ENCODE measurements at regions not wholly inside any gene's neighbourhood (a gene's known extent, or its start where the extent isn't known, plus 50 kb on each side); places are given as distances from the start of the nearest gene placed in this dataset.

DNA sequence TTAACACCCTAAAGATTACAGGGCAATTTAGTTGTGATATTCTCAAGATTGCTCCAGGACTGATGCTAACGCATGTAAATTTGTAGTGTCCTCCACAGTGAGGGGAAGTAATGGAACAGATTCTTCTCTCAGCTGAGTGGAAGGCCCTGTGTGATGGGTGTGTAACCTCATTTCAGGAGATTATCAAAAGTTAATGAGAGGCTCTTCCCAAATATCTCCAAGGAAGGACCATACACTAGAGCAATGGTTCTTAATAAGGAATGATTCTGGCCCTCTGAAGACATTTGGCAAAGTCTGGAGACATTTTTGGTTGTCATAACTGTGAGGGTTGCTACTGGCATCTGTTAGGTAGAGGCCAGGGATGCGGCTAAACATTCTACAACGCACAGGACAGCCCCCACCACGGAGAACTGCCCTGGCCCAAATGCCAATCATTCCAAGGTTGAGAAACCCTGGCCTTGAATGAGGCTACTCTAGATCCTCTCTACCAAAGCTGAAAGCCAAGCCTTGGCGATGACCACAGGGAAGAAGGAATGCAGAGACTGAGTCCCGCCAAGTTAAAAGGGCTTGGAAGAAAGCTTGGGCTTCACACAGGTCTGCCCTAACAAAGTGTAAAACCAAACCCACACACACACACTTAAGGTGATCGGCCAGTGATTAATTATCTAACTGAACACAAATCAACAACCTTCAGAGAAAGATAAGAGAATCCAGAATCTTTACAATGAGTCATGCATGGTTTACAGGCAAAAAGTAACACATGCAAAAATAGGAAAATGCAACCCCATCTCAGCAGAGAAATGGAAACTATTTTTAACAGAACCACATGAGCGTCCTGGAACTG lies 135.8 kb downstream of the SYF2 start:
- TF ChIP-seq POLR2A (IDR thresholded peaks at IDR 0.05), result no peak
- TF ChIP-seq, protein P1, sequence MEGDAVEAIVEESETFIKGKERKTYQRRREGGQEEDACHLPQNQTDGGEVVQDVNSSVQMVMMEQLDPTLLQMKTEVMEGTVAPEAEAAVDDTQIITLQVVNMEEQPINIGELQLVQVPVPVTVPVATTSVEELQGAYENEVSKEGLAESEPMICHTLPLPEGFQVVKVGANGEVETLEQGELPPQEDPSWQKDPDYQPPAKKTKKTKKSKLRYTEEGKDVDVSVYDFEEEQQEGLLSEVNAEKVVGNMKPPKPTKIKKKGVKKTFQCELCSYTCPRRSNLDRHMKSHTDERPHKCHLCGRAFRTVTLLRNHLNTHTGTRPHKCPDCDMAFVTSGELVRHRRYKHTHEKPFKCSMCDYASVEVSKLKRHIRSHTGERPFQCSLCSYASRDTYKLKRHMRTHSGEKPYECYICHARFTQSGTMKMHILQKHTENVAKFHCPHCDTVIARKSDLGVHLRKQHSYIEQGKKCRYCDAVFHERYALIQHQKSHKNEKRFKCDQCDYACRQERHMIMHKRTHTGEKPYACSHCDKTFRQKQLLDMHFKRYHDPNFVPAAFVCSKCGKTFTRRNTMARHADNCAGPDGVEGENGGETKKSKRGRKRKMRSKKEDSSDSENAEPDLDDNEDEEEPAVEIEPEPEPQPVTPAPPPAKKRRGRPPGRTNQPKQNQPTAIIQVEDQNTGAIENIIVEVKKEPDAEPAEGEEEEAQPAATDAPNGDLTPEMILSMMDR (IDR thresholded peaks at IDR 0.05), result no peak
- no peaks in the 10 kb centered on the region for H3K9me3 ChIP-seq
- no peaks in the 10 kb centered on the region for H3K27me3 ChIP-seq
- 77 to 78% methylated on average over 8 of the region's 8 CpGs for WGBS, 2 donors
- intact Hi-C loops (cut with DNase I), result loop anchor here (10.0 kb wide), 1 partner anchor 242 kb away; no protein-coding TSS in a partner anchor
- no peaks in the 10 kb centered on the region for H3K36me3 ChIP-seq
- no peaks in the 10 kb centered on the region for H3K4me1 ChIP-seq
- H3K4me3 ChIP-seq (replicated peaks in 1 of 3), result no peak overlapping the region
- no peak for DNase-seq
- no peak overlapping the region for H3K27ac ChIP-seq

DNA sequence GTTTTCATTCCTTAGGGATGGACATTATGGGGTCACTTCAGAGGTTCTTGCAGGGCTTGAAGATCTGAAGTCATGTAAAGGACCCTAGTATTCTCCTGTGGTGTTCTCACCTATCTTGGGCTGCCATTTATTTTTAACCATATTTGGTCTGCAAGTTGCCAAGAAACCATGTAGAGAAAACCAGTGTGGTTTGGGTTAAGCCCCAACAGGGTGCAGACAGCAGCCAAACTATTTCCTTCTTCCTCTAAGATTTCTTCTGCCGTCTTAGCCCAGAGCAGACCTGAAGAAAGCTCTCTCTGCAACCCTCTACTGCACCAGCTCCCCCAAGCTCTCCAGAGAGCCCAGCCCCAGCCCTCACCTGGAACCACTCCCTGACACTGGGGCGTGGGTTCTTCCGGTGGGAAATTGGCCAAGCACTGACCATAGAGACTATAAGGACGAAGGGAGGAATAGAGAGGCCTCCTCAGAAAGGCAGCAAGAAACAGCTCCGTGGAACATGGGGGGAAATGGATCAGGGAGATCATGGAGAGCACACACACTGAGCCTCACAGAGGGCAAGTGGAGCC lies 136.6 kb downstream of the SYF2 start:
- Histone ChIP-seq H3K9me3 (no peaks in the 10 kb centered on the region), H3K27me3 (no peaks in the 10 kb centered on the region), H3K27ac (no peak overlapping the region), H3K4me1 (no peaks in the 10 kb centered on the region), H3K36me3 (no peaks in the 10 kb centered on the region), H3K4me3 (replicated peaks in 1 of 3) (no peak overlapping the region)
- TF ChIP-seq, protein P1 (IDR thresholded peaks at IDR 0.05), result no peak
- TF ChIP-seq POLR2A (IDR thresholded peaks at IDR 0.05), result no peak
- WGBS, 2 donors, result 77 to 83% methylated on average over 5 of the region's 5 CpGs
- intact Hi-C loops (cut with DNase I), result loop anchor here (10.0 kb wide), 1 partner anchor 241 kb away; no protein-coding TSS in a partner anchor
- DNase-seq, result no peak

DNA sequence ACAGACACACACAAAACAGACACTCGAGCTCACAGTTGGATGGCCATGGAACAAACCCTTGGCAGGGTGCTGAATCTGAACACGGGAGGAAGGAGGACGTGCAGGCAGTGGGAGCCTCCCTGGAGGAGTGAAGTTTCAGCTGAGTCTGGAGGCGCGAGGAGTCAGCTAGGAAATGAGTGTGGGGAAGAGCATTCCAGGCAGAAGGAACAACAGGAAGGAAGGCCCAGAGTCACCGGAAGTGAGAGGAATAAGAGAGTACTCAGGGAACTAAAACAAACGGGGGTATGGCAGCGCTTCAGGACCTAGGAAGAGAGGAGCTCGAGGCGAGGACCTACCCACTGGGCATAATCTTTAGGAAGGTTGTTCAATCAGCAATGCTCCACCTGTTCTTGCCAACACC lies 137.3 kb downstream of the SYF2 start:
- H3K9me3 ChIP-seq, result no peaks in the 10 kb centered on the region
- 71 to 75% methylated on average over 10 of the region's 10 CpGs for WGBS, 2 donors
- intact Hi-C loops (cut with DNase I), result loop anchor here (10.0 kb wide), 1 partner anchor 240 kb away; no protein-coding TSS in a partner anchor
- no peak overlapping the region for H3K4me3 ChIP-seq (replicated peaks in 1 of 3)
- H3K27me3 ChIP-seq, result no peaks in the 10 kb centered on the region
- H3K36me3 ChIP-seq, result no peaks in the 10 kb centered on the region
- DNase-seq, result no peak
- H3K4me1 ChIP-seq, result no peaks in the 10 kb centered on the region
- H3K27ac ChIP-seq, result no peak overlapping the region
- TF ChIP-seq, protein P1 (IDR thresholded peaks at IDR 0.05), result no peak
- no peak for TF ChIP-seq POLR2A (IDR thresholded peaks at IDR 0.05)

DNA sequence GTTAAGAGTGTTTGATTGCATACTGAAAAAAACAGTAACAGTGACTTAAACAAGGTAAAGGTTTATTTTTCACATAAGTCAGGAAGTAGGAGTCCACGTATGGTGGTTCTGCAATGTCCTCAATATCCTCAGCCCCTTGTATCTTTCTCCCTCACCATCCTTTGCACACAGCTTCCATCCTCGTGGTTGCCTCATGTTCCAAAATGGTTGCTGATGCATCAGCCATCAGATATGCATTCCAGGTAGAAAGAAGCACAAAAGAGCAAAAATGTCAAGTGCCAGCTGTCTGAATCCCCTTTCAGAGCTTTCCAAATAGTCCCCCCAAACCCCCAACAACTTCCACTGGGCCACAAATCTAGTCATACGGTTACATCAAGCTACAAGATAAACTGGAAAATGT lies 138.1 kb downstream of the SYF2 start:
- Histone ChIP-seq H3K36me3 (no peaks in the 10 kb centered on the region), H3K4me3 (replicated peaks in 1 of 3) (no peak overlapping the region), H3K27ac (no peak overlapping the region), H3K9me3 (no peaks in the 10 kb centered on the region), H3K27me3 (no peaks in the 10 kb centered on the region), H3K4me1 (no peaks in the 10 kb centered on the region)
- TF ChIP-seq POLR2A (IDR thresholded peaks at IDR 0.05), result no peak
- TF ChIP-seq, protein P1 (IDR thresholded peaks at IDR 0.05), result no peak
- intact Hi-C loops (cut with DNase I), result loop anchor here (10.0 kb wide), 1 partner anchor 239 kb away; no protein-coding TSS in a partner anchor
- 91 to 93% methylated on average over 3 of the region's 3 CpGs for WGBS, 2 donors
- no peak for DNase-seq

DNA sequence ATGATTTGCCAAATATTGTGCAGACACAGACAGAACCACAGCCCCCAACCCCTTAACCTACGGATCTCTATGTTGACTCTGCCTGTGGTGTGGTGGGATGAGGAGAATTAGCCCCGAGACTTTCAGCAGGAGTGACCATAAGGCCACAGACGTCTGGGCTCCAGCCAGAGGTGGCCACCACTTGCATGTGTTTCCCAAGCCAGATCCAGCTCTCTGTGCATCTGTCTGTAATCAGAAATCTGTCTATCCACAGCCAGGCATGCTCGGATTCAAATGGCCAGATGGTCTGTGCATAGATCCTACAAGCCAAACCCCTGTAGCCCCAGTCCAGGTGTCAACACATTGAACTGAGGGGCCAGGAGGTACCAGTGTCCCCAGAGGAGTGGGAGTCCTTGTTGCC lies 140.6 kb downstream of the SYF2 start:
- no peaks in the 10 kb centered on the region for H3K4me1 ChIP-seq
- H3K9me3 ChIP-seq, result no peaks in the 10 kb centered on the region
- no peaks in the 10 kb centered on the region for H3K36me3 ChIP-seq
- intact Hi-C loops (cut with DNase I), result loop anchor here (10.0 kb wide), 1 partner anchor 237 kb away; no protein-coding TSS in a partner anchor
- H3K4me3 ChIP-seq (replicated peaks in 1 of 3), result no peak overlapping the region
- TF ChIP-seq, protein P1 (IDR thresholded peaks at IDR 0.05), result no peak
- no peak for TF ChIP-seq POLR2A (IDR thresholded peaks at IDR 0.05)
- no peak for DNase-seq
- 78 to 87% methylated on average over 4 of the region's 4 CpGs for WGBS, 2 donors
- no peak overlapping the region for H3K27ac ChIP-seq
- H3K27me3 ChIP-seq, result no peaks in the 10 kb centered on the region

Data from thyroid gland (tissue), 4 donors.